ENCODE measurements at regions not wholly inside any gene's neighbourhood (a gene's known extent, or its start where the extent isn't known, plus 50 kb on each side); places are given as distances from the start of the nearest gene placed in this dataset.

DNA sequence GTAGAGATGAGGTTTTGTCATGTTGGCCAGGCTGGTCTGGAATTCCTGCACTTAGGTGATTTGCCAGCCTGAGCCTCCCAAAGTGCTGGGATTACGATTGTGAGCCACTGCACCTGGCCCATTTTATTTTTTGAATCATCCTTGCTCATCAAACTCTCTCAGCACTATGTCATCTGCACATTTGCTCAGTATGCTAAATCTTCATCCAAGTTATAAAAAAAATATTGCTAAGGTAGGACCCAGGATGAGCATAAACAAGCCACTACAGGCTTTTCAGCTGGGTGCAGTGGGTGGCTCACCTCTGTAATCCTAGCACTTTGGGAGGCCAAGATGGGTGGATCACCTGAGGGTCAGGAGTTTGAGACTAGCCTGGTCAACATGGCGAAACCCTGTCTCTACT, 510.1 kb upstream of the LARGE1 start:
- H3K4me3 ChIP-seq (ENCODE audit: low read depth, low read length) = no peak overlapping the region
- TF ChIP-seq POLR2A (IDR thresholded peaks at IDR 0.05; ENCODE audit: extremely low read depth, insufficient read length) (no peak), MYC (IDR thresholded peaks at IDR 0.05; ENCODE audit: low read depth, low read length) (no peak), CTCF (IDR thresholded peaks at IDR 0.05; ENCODE audit: low read depth, low read length) (no peak), MAX (IDR thresholded peaks at IDR 0.05; ENCODE audit: low read depth, low read length) (no peak)
- no peak for DNase-seq (ENCODE audit: low read depth)

- DNase-seq (ENCODE audit: low read depth) = no peak
- TF ChIP-seq CTCF (IDR thresholded peaks at IDR 0.05; ENCODE audit: low read depth, low read length) = no peak
- TF ChIP-seq POLR2A (IDR thresholded peaks at IDR 0.05; ENCODE audit: extremely low read depth, insufficient read length) = no peak
- no peak for TF ChIP-seq MYC (IDR thresholded peaks at IDR 0.05; ENCODE audit: low read depth, low read length)
- TF ChIP-seq MAX (IDR thresholded peaks at IDR 0.05; ENCODE audit: low read depth, low read length) = no peak
- H3K4me3 ChIP-seq (ENCODE audit: low read depth, low read length) = no peak overlapping the region
These were observed 514.1 kb upstream of the LARGE1 start for GRCh38 chr22:34434371-34434770.

DNA sequence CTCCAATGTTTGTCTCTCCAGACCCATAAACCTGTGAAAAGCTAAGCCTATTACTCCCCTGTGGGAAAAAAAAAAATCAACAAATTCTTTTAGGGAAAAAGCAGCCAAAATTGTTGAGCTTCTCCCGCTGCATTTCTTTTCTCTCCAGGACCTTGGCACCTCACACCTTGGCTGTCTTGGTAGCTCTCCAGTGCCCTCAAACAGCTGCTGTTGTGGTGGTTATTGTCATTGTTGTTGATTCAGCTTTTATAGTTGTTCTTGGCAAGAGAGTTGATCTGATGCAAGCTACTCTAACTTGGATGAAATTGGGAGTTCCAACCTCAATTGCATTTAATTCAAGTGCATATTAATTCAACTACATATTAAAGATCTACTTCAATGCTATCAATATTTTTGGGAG, 516.9 kb upstream of the LARGE1 start:
- DNase-seq (ENCODE audit: low read depth) = no peak

DNA sequence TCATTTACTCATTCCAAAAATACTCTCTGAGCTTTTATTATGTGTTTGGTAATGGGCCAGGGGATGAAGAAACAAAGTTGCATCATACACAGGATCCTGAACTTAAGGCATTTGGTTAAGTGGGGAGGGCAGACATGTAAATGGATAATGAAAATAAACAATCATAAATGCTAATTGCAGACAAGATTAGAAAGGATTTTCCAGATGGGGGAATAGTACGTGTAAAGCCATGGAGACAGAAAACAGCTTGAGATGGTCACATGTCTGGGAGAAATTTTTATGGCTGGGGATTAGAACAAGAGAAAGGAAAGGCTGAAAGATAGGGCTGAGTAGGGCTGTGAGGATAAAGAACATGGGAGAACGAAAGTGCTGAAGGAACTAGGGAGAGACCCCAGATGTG, 534.3 kb upstream of the LARGE1 start:
- DNase-seq (ENCODE audit: low read depth) = no peak
- H3K4me3 ChIP-seq (ENCODE audit: low read depth, low read length) = no peak overlapping the region
- TF ChIP-seq POLR2A (IDR thresholded peaks at IDR 0.05; ENCODE audit: extremely low read depth, insufficient read length) = no peak
- TF ChIP-seq CTCF (IDR thresholded peaks at IDR 0.05; ENCODE audit: low read depth, low read length) = no peak
- TF ChIP-seq MYC (IDR thresholded peaks at IDR 0.05; ENCODE audit: low read depth, low read length) = no peak
- TF ChIP-seq MAX (IDR thresholded peaks at IDR 0.05; ENCODE audit: low read depth, low read length) = no peak

More for the DNA sequence above, 516.9 kb upstream of the LARGE1 start:
- H3K4me3 ChIP-seq (ENCODE audit: low read depth, low read length) = no peak overlapping the region
- TF ChIP-seq MYC (IDR thresholded peaks at IDR 0.05; ENCODE audit: low read depth, low read length) = no peak
- TF ChIP-seq CTCF (IDR thresholded peaks at IDR 0.05; ENCODE audit: low read depth, low read length) = no peak
- no peak for TF ChIP-seq MAX (IDR thresholded peaks at IDR 0.05; ENCODE audit: low read depth, low read length)
- TF ChIP-seq POLR2A (IDR thresholded peaks at IDR 0.05; ENCODE audit: extremely low read depth, insufficient read length) = no peak

DNA sequence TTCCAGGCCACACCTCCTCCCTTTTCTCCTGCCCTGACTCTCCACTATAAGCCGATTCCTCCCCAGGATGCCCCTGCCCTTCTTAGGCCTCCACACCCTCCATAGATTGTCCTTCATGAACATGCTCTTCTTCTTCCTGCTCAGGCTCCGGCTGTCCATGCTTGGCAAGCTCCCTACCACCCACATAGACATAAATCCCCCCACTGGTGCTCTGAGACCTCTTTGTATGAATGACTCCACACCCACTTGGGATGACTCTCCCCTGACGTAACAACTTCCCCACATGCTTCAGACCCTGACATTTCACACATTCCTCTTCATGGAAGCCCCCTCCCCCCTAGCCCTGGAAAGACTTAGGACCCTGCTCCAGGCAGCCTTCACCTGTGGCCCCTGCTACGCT, 542.5 kb upstream of the LARGE1 start:
- H3K4me3 ChIP-seq (ENCODE audit: low read depth, low read length) = no peak overlapping the region
- DNase-seq (ENCODE audit: low read depth) = no peak
- no peak for TF ChIP-seq MYC (IDR thresholded peaks at IDR 0.05; ENCODE audit: low read depth, low read length)
- TF ChIP-seq MAX (IDR thresholded peaks at IDR 0.05; ENCODE audit: low read depth, low read length) = no peak
- no peak for TF ChIP-seq CTCF (IDR thresholded peaks at IDR 0.05; ENCODE audit: low read depth, low read length)
- TF ChIP-seq POLR2A (IDR thresholded peaks at IDR 0.05; ENCODE audit: extremely low read depth, insufficient read length) = no peak

- no peak for DNase-seq (ENCODE audit: low read depth)
- no peak overlapping the region for H3K4me3 ChIP-seq (ENCODE audit: low read depth, low read length)
- no peak for TF ChIP-seq CTCF (IDR thresholded peaks at IDR 0.05; ENCODE audit: low read depth, low read length)
- no peak for TF ChIP-seq MYC (IDR thresholded peaks at IDR 0.05; ENCODE audit: low read depth, low read length)
- no peak for TF ChIP-seq MAX (IDR thresholded peaks at IDR 0.05; ENCODE audit: low read depth, low read length)
- no peak for TF ChIP-seq POLR2A (IDR thresholded peaks at IDR 0.05; ENCODE audit: extremely low read depth, insufficient read length)
These were observed 555.6 kb upstream of the LARGE1 start for GRCh38 chr22:34475886-34476285.
